ENCODE measurements at regions not wholly inside any gene's neighbourhood (a gene's known extent, or its start where the extent isn't known, plus 50 kb on each side); places are given as distances from the start of the nearest gene placed in this dataset.

DNA sequence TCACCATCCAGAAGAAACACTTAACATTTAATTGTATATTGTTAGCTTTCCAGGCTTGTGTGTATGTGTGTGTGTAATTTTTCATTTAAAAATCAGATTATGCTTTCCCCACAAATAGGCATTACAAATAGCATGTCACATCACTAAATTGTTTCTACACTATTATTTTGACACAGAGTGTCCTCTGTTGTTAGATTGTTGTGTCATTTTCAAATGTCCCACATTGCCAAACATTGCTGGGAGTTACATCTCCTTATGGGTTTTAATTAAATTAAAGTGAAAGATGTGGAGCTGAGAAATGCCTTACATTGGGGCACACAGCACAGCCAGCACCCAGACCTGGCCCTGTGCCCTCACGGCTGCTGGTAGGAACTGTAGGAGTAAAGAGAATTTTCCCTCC, 295.6 kb downstream of the ZEB1 start:
- Histone ChIP-seq H3K27ac (ENCODE audit: low read depth, low read length) (no peak overlapping the region), H3K4me1 (ENCODE audit: control insufficient read depth in 1 of 2, insufficient read depth in 2 of 2, low read length in 2 of 2) (peaks cover under 1 to 4% of the 10 kb centered on the region in 2 donors), H3K27me3 (ENCODE audit: control insufficient read depth in 1 of 2, insufficient read depth in 2 of 2, low read length in 2 of 2) (no peaks in the 10 kb centered on the region), H3K4me3 (ENCODE audit: low read depth in 1 of 2, low read length in 2 of 2) (no peak overlapping the region), H3K9me3 (ENCODE audit: control insufficient read depth in 1 of 2, low read length in 2 of 2) (no peaks in the 10 kb centered on the region), H3K36me3 (ENCODE audit: control insufficient read depth in 1 of 2, insufficient read depth in 2 of 2, low read length in 2 of 2) (no peaks in the 10 kb centered on the region), H3K9ac (ENCODE audit: low read depth in 1 of 2, low read length in 2 of 2) (no peak overlapping the region)

DNA sequence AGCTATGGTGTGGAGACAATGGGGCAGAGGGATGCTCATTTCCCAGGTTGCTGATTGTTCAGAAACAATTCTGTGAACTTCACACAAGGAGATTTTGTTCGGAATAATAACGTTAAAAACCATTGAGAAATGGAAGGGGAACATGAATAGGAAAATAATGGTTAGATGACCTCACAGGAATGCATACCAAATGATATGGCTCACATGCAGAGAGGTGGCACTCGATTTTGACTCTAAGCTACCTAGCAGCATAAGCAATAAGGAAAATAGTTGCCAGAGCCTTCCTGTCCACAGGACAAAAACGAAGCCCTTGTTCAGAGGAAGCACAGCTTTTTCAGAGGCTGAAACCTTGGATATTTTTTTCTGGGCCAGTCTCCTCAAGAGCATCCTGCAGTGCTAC, 293.1 kb downstream of the ZEB1 start:
- Histone ChIP-seq H3K4me3 (ENCODE audit: low read depth in 1 of 2, low read length in 2 of 2) (no peak overlapping the region), H3K27ac (ENCODE audit: low read depth, low read length) (no peak overlapping the region), H3K27me3 (ENCODE audit: control insufficient read depth in 1 of 2, insufficient read depth in 2 of 2, low read length in 2 of 2) (no peaks in the 10 kb centered on the region), H3K4me1 (ENCODE audit: control insufficient read depth in 1 of 2, insufficient read depth in 2 of 2, low read length in 2 of 2) (no peaks in the 10 kb centered on the region), H3K36me3 (ENCODE audit: control insufficient read depth in 1 of 2, insufficient read depth in 2 of 2, low read length in 2 of 2) (no peaks in the 10 kb centered on the region), H3K9me3 (ENCODE audit: control insufficient read depth in 1 of 2, low read length in 2 of 2) (no peaks in the 10 kb centered on the region), H3K9ac (ENCODE audit: low read depth in 1 of 2, low read length in 2 of 2) (no peak overlapping the region)

DNA sequence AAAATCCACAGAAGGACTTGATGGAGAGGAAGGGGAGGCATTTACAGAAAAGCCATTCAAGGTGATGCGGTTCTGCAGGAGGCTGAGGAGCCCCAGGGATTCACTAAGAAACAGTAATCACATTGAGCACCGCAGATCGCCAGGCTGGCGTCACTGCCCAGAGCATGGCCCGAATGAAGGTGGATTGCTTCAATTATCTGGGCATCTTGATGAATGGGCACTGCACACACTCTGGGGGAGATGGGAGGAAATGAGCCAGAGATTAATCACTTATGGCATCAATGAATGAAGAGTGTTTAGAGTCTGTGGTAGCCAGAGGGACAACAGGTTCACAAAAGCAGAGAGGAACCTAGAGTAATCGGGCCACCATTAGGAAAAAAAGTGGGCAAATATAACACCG, 292.1 kb downstream of the ZEB1 start:
- Histone ChIP-seq H3K4me3 (ENCODE audit: low read depth in 1 of 2, low read length in 2 of 2) (no peak overlapping the region), H3K27me3 (ENCODE audit: control insufficient read depth in 1 of 2, insufficient read depth in 2 of 2, low read length in 2 of 2) (no peaks in the 10 kb centered on the region), H3K36me3 (ENCODE audit: control insufficient read depth in 1 of 2, insufficient read depth in 2 of 2, low read length in 2 of 2) (no peaks in the 10 kb centered on the region)

DNA sequence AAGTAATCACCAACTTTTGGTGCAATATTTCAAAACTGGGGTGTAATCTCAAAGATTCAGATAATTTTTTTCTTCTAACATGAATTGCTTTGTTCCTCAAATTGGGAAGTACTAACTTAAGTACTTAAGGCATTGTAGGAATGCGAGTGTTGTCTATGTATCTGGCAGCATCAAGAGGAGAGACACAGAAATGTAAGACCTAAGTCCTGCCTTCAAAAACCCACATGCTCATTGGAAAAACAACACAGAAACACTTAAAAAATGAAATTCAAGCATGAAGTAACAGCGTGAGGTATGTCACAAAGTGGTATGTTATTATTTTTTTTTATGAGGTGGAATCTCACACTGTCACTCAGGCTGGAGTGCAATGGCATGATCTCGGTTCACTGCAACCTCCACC, 288.5 kb downstream of the ZEB1 start:
- H3K36me3 ChIP-seq (ENCODE audit: control insufficient read depth in 1 of 2, insufficient read depth in 2 of 2, low read length in 2 of 2), result no peaks in the 10 kb centered on the region
- no peak overlapping the region for H3K9ac ChIP-seq (ENCODE audit: low read depth in 1 of 2, low read length in 2 of 2)
- H3K9me3 ChIP-seq (ENCODE audit: control insufficient read depth in 1 of 2, low read length in 2 of 2), result no peaks in the 10 kb centered on the region
- no peak overlapping the region for H3K27ac ChIP-seq (ENCODE audit: low read depth, low read length)
- no peak overlapping the region for H3K4me3 ChIP-seq (ENCODE audit: low read depth in 1 of 2, low read length in 2 of 2)
- no peaks in the 10 kb centered on the region for H3K27me3 ChIP-seq (ENCODE audit: control insufficient read depth in 1 of 2, insufficient read depth in 2 of 2, low read length in 2 of 2)
- peaks cover 5 to 7% of the 10 kb centered on the region in 2 donors for H3K4me1 ChIP-seq (ENCODE audit: control insufficient read depth in 1 of 2, insufficient read depth in 2 of 2, low read length in 2 of 2)

More for the DNA sequence above, 292.1 kb downstream of the ZEB1 start:
- no peaks in the 10 kb centered on the region for H3K9me3 ChIP-seq (ENCODE audit: control insufficient read depth in 1 of 2, low read length in 2 of 2)
- H3K4me1 ChIP-seq (ENCODE audit: control insufficient read depth in 1 of 2, insufficient read depth in 2 of 2, low read length in 2 of 2), result no peaks in the 10 kb centered on the region
- no peak overlapping the region for H3K9ac ChIP-seq (ENCODE audit: low read depth in 1 of 2, low read length in 2 of 2)
- no peak overlapping the region for H3K27ac ChIP-seq (ENCODE audit: low read depth, low read length)

DNA sequence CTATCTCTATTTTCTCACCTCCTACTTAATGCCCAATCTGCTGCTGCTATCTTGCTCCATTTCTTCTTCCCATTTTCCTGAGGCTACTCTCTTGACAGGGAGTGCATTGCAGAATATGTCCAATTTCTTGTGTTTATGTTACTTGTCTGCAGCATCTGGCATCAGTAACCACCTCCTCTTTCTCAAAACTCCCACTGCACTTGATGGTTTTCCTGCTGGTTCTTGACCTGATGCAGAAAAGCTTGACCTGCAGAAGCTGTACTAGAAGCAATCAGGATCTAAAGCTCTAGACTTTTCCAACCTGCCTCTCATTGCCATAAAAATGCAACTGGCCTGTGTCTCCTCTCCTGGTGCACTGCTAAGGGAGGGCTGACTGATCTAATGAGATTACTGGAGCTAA, 287.8 kb downstream of the ZEB1 start:
- Histone ChIP-seq H3K9ac (ENCODE audit: low read depth in 1 of 2, low read length in 2 of 2) (no peak overlapping the region), H3K4me1 (ENCODE audit: control insufficient read depth in 1 of 2, insufficient read depth in 2 of 2, low read length in 2 of 2) (peaks cover 5 to 7% of the 10 kb centered on the region in 2 donors), H3K36me3 (ENCODE audit: control insufficient read depth in 1 of 2, insufficient read depth in 2 of 2, low read length in 2 of 2) (no peaks in the 10 kb centered on the region), H3K9me3 (ENCODE audit: control insufficient read depth in 1 of 2, low read length in 2 of 2) (no peaks in the 10 kb centered on the region), H3K27me3 (ENCODE audit: control insufficient read depth in 1 of 2, insufficient read depth in 2 of 2, low read length in 2 of 2) (no peaks in the 10 kb centered on the region), H3K27ac (ENCODE audit: low read depth, low read length) (no peak overlapping the region), H3K4me3 (ENCODE audit: low read depth in 1 of 2, low read length in 2 of 2) (no peak overlapping the region)

DNA sequence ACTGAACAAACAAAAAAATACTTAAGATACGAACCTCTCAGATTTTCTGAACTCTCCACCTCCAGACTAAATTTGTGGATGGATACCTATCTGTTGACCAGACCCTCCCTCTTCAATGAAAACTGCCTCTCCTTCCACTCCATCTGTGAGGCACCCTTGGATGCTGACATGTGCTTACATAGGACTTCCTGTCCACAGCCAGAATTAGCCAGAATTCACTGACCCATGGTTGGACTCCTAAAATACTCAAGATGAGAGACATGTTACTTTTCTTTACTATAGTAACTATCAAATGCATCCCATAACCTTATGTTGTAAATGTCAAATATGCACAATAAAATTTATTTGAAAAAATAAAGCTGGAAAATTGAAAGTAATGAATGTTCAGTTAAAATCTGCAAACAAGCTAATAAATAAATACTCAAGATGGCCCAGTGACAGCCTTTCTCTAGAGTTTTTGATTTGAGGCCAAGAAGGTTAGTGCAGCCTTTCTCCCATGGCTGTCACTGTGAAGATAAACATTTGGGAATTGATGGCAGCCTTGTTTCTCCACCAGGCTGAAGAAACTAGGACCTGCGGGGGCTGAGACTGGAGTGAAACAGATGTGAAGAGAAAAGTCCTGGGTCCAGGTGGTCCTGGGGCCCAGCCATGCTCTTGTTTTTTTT, 287.0 kb downstream of the ZEB1 start:
- no peaks in the 10 kb centered on the region for H3K27me3 ChIP-seq (ENCODE audit: control insufficient read depth in 1 of 2, insufficient read depth in 2 of 2, low read length in 2 of 2)
- H3K4me1 ChIP-seq (ENCODE audit: control insufficient read depth in 1 of 2, insufficient read depth in 2 of 2, low read length in 2 of 2), result peaks cover 5 to 7% of the 10 kb centered on the region in 2 donors
- no peak overlapping the region for H3K27ac ChIP-seq (ENCODE audit: low read depth, low read length)
- H3K9ac ChIP-seq (ENCODE audit: low read depth in 1 of 2, low read length in 2 of 2), result no peak overlapping the region
- no peak overlapping the region for H3K4me3 ChIP-seq (ENCODE audit: low read depth in 1 of 2, low read length in 2 of 2)
- no peaks in the 10 kb centered on the region for H3K9me3 ChIP-seq (ENCODE audit: control insufficient read depth in 1 of 2, low read length in 2 of 2)
- H3K36me3 ChIP-seq (ENCODE audit: control insufficient read depth in 1 of 2, insufficient read depth in 2 of 2, low read length in 2 of 2), result no peaks in the 10 kb centered on the region

DNA sequence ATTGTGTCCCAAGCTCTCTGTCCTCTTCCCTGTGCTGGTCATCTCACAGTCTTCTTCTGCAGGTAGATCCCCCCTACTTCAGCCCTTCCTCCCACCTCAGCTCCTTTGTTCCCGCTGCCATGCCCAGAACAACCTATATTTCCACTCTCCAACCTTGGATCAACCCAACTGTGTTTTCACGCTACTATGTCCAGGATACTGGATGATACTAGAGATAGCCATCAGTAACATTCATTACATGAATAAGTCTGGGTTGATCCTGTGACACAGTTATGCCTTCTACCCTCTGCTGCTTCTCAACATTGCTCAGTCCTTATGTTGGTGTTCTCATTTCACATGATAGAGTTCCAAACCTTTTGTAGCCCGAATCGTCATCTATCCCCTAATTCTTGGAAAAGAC, 286.4 kb downstream of the ZEB1 start:
- Histone ChIP-seq H3K9me3 (ENCODE audit: control insufficient read depth in 1 of 2, low read length in 2 of 2) (no peaks in the 10 kb centered on the region), H3K27me3 (ENCODE audit: control insufficient read depth in 1 of 2, insufficient read depth in 2 of 2, low read length in 2 of 2) (no peaks in the 10 kb centered on the region), H3K9ac (ENCODE audit: low read depth in 1 of 2, low read length in 2 of 2) (no peak overlapping the region), H3K4me1 (ENCODE audit: control insufficient read depth in 1 of 2, insufficient read depth in 2 of 2, low read length in 2 of 2) (peaks cover 5 to 7% of the 10 kb centered on the region in 2 donors), H3K27ac (ENCODE audit: low read depth, low read length) (no peak overlapping the region), H3K36me3 (ENCODE audit: control insufficient read depth in 1 of 2, insufficient read depth in 2 of 2, low read length in 2 of 2) (no peaks in the 10 kb centered on the region), H3K4me3 (ENCODE audit: low read depth in 1 of 2, low read length in 2 of 2) (no peak overlapping the region)

DNA sequence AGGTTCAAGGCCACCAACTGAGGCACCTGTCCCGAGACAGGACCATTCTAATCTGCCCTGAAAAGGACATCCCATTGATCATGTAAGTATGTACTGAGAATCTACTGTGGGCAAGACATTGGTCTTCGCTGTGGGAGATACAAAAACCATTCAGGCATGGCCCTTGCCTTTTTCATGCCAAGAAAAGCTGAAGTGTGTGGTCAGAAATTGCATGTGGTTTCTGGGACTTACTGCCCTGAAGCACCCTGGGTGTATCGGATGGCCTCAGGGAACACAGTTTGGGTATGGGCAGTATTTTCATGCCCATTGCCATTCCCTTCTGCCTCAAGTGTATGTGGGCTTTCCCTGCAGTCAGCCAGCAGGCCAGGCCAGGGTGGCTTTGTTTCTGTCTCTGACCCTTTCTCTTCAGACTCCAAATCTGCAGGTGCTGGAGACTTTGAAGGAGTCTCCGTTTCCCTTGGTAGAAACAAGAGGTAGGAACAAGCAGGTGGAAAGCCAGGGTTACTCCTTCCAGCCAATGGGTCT, 285.7 kb downstream of the ZEB1 start:
- H3K27me3 ChIP-seq (ENCODE audit: control insufficient read depth in 1 of 2, insufficient read depth in 2 of 2, low read length in 2 of 2), result no peaks in the 10 kb centered on the region
- no peak overlapping the region for H3K4me3 ChIP-seq (ENCODE audit: low read depth in 1 of 2, low read length in 2 of 2)
- no peaks in the 10 kb centered on the region for H3K9me3 ChIP-seq (ENCODE audit: control insufficient read depth in 1 of 2, low read length in 2 of 2)
- no peak overlapping the region for H3K9ac ChIP-seq (ENCODE audit: low read depth in 1 of 2, low read length in 2 of 2)
- peaks cover 5 to 7% of the 10 kb centered on the region in 2 donors for H3K4me1 ChIP-seq (ENCODE audit: control insufficient read depth in 1 of 2, insufficient read depth in 2 of 2, low read length in 2 of 2)
- no peaks in the 10 kb centered on the region for H3K36me3 ChIP-seq (ENCODE audit: control insufficient read depth in 1 of 2, insufficient read depth in 2 of 2, low read length in 2 of 2)
- H3K27ac ChIP-seq (ENCODE audit: low read depth, low read length), result no peak overlapping the region

DNA sequence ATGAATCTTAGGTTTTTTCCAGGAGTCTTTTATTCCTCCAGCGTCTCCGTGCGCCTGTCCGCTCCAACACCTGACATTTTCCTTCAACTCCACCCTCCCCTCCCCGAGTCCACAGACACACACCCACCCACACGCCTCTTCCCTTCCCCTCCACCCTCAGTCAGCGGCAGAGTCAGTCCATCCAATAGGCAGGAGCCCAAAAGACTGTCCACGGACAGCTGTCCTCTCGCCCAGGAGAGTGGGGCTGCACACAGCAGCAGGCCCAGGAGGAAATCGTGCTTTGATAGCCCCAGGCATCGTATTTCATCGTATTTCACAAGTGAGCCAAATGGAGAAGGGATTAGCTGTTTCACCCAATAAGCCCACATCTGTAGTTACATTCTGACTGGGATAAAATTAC, 285.1 kb downstream of the ZEB1 start:
- Histone ChIP-seq H3K4me3 (ENCODE audit: low read depth in 1 of 2, low read length in 2 of 2) (peak overlapping the region; percentile 67 to 68), H3K27ac (ENCODE audit: low read depth, low read length) (peak overlapping the region; percentile 28), H3K27me3 (ENCODE audit: control insufficient read depth in 1 of 2, insufficient read depth in 2 of 2, low read length in 2 of 2) (no peaks in the 10 kb centered on the region), H3K36me3 (ENCODE audit: control insufficient read depth in 1 of 2, insufficient read depth in 2 of 2, low read length in 2 of 2) (no peaks in the 10 kb centered on the region), H3K9me3 (ENCODE audit: control insufficient read depth in 1 of 2, low read length in 2 of 2) (no peaks in the 10 kb centered on the region), H3K4me1 (ENCODE audit: control insufficient read depth in 1 of 2, insufficient read depth in 2 of 2, low read length in 2 of 2) (peaks cover 5 to 7% of the 10 kb centered on the region in 2 donors), H3K9ac (ENCODE audit: low read depth in 1 of 2, low read length in 2 of 2) (no peak overlapping the region)

DNA sequence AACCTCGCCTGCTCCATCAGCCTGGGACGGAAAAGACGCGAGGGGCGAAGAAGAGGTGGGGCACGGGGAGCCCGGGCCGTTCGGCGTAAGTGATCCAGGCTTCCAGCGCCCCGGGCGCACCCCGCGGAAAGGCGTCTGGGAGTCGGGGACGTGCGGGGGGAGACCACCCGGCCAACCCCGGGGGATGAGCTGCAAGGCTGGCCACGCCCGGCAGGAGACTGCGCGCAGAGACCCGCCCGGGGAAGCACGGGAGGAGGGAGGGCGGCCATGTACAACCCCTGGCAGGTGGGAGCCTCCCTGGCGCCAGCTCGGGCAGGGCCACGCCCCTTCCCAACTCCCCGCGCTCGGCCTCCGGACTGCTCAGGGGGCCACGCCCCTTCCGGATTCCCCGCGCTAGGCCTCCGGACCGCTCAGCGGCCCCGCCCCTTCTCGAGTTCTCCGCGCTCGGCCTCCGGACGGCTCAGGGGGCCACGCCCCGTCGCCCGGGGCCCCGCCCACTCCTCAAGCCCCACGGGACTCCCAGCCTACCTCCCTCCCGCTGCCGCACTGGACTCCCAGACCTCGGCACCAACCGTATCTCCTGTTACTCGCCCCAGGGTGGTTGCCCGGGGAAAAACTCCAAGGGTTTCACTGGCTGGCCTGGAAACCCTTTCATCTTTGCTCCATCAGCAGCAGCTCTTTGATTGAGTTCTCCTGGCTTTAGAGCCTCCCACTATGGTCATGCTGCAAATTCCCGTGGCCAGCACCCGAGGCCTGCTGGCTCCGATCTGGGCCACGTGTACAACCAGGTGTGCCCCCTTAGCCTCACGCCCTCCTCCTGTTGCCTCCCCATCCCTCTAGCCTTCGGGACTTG, 284.4 kb downstream of the ZEB1 start:
- no peaks in the 10 kb centered on the region for H3K9me3 ChIP-seq (ENCODE audit: control insufficient read depth in 1 of 2, low read length in 2 of 2)
- no peaks in the 10 kb centered on the region for H3K36me3 ChIP-seq (ENCODE audit: control insufficient read depth in 1 of 2, insufficient read depth in 2 of 2, low read length in 2 of 2)
- H3K27ac ChIP-seq (ENCODE audit: low read depth, low read length), result peak overlapping the region; percentile 73
- peak overlapping the region; percentile 51 to 62 for H3K9ac ChIP-seq (ENCODE audit: low read depth in 1 of 2, low read length in 2 of 2)
- H3K4me1 ChIP-seq (ENCODE audit: control insufficient read depth in 1 of 2, insufficient read depth in 2 of 2, low read length in 2 of 2), result peaks cover 5 to 7% of the 10 kb centered on the region in 2 donors
- H3K4me3 ChIP-seq (ENCODE audit: low read depth in 1 of 2, low read length in 2 of 2), result peak overlapping the region; percentile 67 to 68
- no peaks in the 10 kb centered on the region for H3K27me3 ChIP-seq (ENCODE audit: control insufficient read depth in 1 of 2, insufficient read depth in 2 of 2, low read length in 2 of 2)

Data from duodenal mucosa (tissue), 2 donors.